GM23248 (cell line): ENCODE measurements at regions not wholly inside any gene's neighbourhood (a gene's known extent, or its start where the extent isn't known, plus 50 kb on each side); places are given as distances from the start of the nearest gene placed in this dataset.

Source experiments
- DNase-seq: peaks from one replicate; pipeline ENCODE4 v3.0.0-alpha.2; 2015
- H2AFZ ChIP-seq: fragments of 200-600 bp; sonication (generic); 2 replicates; pipeline ENCODE4 v1.6.1; 2016; ENCODE audit warnings: antibody characterized with exemption
- H3F3A ChIP-seq: fragments of 200-600 bp; sonication (generic); 2 replicates; pipeline ENCODE4 v1.6.1; 2016; ENCODE audit warnings: mild to moderate bottlenecking, antibody characterized with exemption, mixed run types; ENCODE audit not compliant: insufficient read depth
- H3K27ac ChIP-seq: fragments of 200-600 bp; sonication (generic); 2 replicates; pipeline ENCODE4 v1.5.1; 2016; ENCODE audit warnings: mild to moderate bottlenecking
- H3K27me3 ChIP-seq: fragments of 200-600 bp; sonication (generic); replicated peaks from 2 replicates; pipeline ENCODE4 v1.6.1; 2016; ENCODE audit warnings: mild to moderate bottlenecking; ENCODE audit not compliant: insufficient read depth
- H3K36me3 ChIP-seq: fragments of 200-600 bp; sonication (generic); 2 replicates; pipeline ENCODE4 v1.6.1; 2016; ENCODE audit warnings: low read depth, mild to moderate bottlenecking
- H3K4me1 ChIP-seq: fragments of 200-600 bp; sonication (generic); 2 replicates; pipeline ENCODE4 v1.6.1; 2016; ENCODE audit warnings: mild to moderate bottlenecking; ENCODE audit not compliant: insufficient read depth
- H3K4me2 ChIP-seq: fragments of 200-600 bp; sonication (generic); one replicate; pipeline ENCODE4 v1.6.1; 2016; ENCODE audit warnings: mild to moderate bottlenecking; ENCODE audit not compliant: unreplicated experiment
- H3K4me3 ChIP-seq: fragments of 200-600 bp; sonication (generic); 2 replicates; pipeline ENCODE4 v1.5.1; 2016; ENCODE audit warnings: mild to moderate bottlenecking
- H3K79me2 ChIP-seq: fragments of 200-600 bp; sonication (generic); 2 replicates; pipeline ENCODE4 v1.6.1; 2016; ENCODE audit warnings: mild to moderate bottlenecking; ENCODE audit not compliant: insufficient read depth
- H3K9ac ChIP-seq: fragments of 200-600 bp; sonication (generic); 2 replicates; pipeline ENCODE4 v1.6.1; 2016; ENCODE audit warnings: mild to moderate bottlenecking
- H3K9me2 ChIP-seq: fragments of 200-600 bp; sonication (generic); 2 replicates; pipeline ENCODE4 v1.6.1; 2016; ENCODE audit warnings: mixed run types, mild to moderate bottlenecking, moderate library complexity; ENCODE audit not compliant: insufficient read depth
- H3K9me3 ChIP-seq: fragments of 200-600 bp; sonication (generic); one replicate; pipeline ENCODE4 v1.6.1; 2017; ENCODE audit warnings: low read depth
- H4K20me1 ChIP-seq: fragments of 200-600 bp; sonication (generic); 2 replicates; pipeline ENCODE4 v1.6.0; 2016; ENCODE audit not compliant: insufficient read depth
- EZH2 ChIP-seq: fragments of 200-600 bp; sonication (generic); IDR thresholded peaks from 2 replicates; pipeline ENCODE4 v1.6.1; 2018; ENCODE audit warnings: antibody characterized with exemption, mild to moderate bottlenecking; ENCODE audit not compliant: insufficient read depth, poor library complexity, severe bottlenecking
- EZH2phosphoT487 ChIP-seq: fragments of 200-600 bp; sonication (generic); IDR thresholded peaks from 2 replicates; pipeline ENCODE4 v1.6.1; 2018; ENCODE audit warnings: antibody characterized with exemption, moderate library complexity, mild to moderate bottlenecking, low read depth; ENCODE audit not compliant: insufficient read depth
- WGBS, 2 experiments: methylation state at CpG; one replicate each; pipeline ENCODE4 v1.1.6; 2015 to 2017; ENCODE audit warnings: low lambda C conversion rate in 2 of 2, low coverage in 1 of 2; ENCODE audit errors: missing lambda C conversion rate in 2 of 2; 5-methylcytosine and 5-hydroxymethylcytosine counted together
- in situ Hi-C: fragments of 300-500 bp; cut with MboI; formaldehyde crosslinking; loops from 2 replicates; pipeline ENCODE4 v1.15.0; 2020

DNA sequence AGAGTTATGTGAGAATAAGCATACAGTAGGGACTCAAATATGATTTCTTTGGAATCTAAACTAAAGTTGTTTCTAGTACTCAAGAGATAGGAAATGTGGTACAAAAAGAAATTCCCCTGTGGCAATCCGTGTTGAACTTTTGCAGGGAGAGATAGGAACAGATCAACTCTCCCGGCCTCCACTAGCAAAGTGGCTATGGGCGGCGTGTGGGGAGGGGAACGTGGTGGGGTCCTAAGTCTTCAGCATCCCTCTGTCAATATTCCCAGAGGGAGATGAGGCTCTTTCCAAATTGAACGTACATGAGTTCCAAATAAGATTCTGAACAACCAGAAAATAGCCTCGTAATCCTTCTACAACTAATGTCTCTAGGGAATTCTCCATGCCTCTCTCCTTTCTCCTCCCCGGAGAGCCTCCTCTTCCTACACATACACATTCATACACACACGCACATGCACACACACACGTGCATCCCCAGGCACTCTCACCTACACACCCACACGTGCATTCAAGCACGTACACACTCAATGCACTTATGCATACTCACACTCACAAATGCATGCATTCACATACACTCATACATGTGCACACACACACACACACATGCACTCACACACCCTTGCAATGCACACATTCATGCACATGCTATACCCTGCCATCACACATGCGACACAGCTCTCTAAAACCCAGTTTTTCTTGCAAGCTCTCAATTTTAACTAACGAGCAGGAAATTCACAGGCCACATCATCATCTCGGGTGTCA, 244.8 kb downstream of the MAF start:
- no peaks in the 10 kb centered on the region for H3K27me3 ChIP-seq
- in situ Hi-C loops = no loop called here
- 52 to 56% methylated on average over 15 of the region's 15 CpGs for WGBS, 2 experiments
- H3K4me2 ChIP-seq = no peak overlapping the region
- no peaks in the 10 kb centered on the region for H3K9me2 ChIP-seq
- no peaks in the 10 kb centered on the region for H3K79me2 ChIP-seq
- H3K4me1 ChIP-seq = no peaks in the 10 kb centered on the region
- H3K9me3 ChIP-seq = no peaks in the 10 kb centered on the region
- no peak overlapping the region for H2AFZ ChIP-seq
- no peaks in the 10 kb centered on the region for H3K36me3 ChIP-seq
- no peaks in the 10 kb centered on the region for H4K20me1 ChIP-seq
- H3K9ac ChIP-seq = no peak overlapping the region
- no peak overlapping the region for H3K27ac ChIP-seq
- no peak overlapping the region for H3K4me3 ChIP-seq
- no peaks in the 10 kb centered on the region for H3F3A ChIP-seq
- no peak for DNase-seq
- no peak for TF ChIP-seq EZH2
- no peak for TF ChIP-seq EZH2phosphoT487

- no peak overlapping the region for H3K27ac ChIP-seq
- H3F3A ChIP-seq = no peaks in the 10 kb centered on the region
- H3K4me3 ChIP-seq = no peak overlapping the region
- TF ChIP-seq EZH2 = no peak
- TF ChIP-seq EZH2phosphoT487 = no peak
- WGBS, 2 experiments = 36 to 43% methylated on average over 7 of the region's 7 CpGs
- H4K20me1 ChIP-seq = no peaks in the 10 kb centered on the region
- no peak overlapping the region for H3K9ac ChIP-seq
- H3K79me2 ChIP-seq = no peaks in the 10 kb centered on the region
- in situ Hi-C loops = no loop called here
- H2AFZ ChIP-seq = no peak overlapping the region
- H3K36me3 ChIP-seq = no peaks in the 10 kb centered on the region
- no peak overlapping the region for H3K4me2 ChIP-seq
- no peaks in the 10 kb centered on the region for H3K9me3 ChIP-seq
- no peak for DNase-seq
- no peaks in the 10 kb centered on the region for H3K27me3 ChIP-seq
- H3K9me2 ChIP-seq = no peaks in the 10 kb centered on the region
- H3K4me1 ChIP-seq = no peaks in the 10 kb centered on the region
Measured at GRCh38 chr16:79351927-79352326, 248.6 kb downstream of the MAF start.

GRCh38 chr16:79349803-79350202, 250.7 kb downstream of the MAF start:
- H3K9me3 ChIP-seq = no peaks in the 10 kb centered on the region
- H2AFZ ChIP-seq = no peak overlapping the region
- H3K4me1 ChIP-seq = no peaks in the 10 kb centered on the region
- H4K20me1 ChIP-seq = no peaks in the 10 kb centered on the region
- H3K9ac ChIP-seq = no peak overlapping the region
- no peak overlapping the region for H3K4me2 ChIP-seq
- WGBS, 2 experiments = 46 to 57% methylated on average over 3 of the region's 3 CpGs
- no peaks in the 10 kb centered on the region for H3F3A ChIP-seq
- H3K79me2 ChIP-seq = no peaks in the 10 kb centered on the region
- no peak for DNase-seq
- in situ Hi-C loops = no loop called here
- no peak overlapping the region for H3K27ac ChIP-seq
- no peaks in the 10 kb centered on the region for H3K27me3 ChIP-seq
- no peaks in the 10 kb centered on the region for H3K9me2 ChIP-seq
- TF ChIP-seq EZH2 = no peak
- no peak for TF ChIP-seq EZH2phosphoT487
- H3K4me3 ChIP-seq = no peak overlapping the region
- no peaks in the 10 kb centered on the region for H3K36me3 ChIP-seq

GRCh38 chr16:79348521-79349306, 251.8 kb downstream of the MAF start:
- in situ Hi-C loops = no loop called here
- 44 to 46% methylated on average over 11 of the region's 11 CpGs for WGBS, 2 experiments

More at GRCh38 chr16:79348521-79349306, 251.8 kb downstream of the MAF start:
- Histone ChIP-seq H2AFZ (no peak overlapping the region), H3K79me2 (no peaks in the 10 kb centered on the region), H3K4me2 (no peak overlapping the region), H3F3A (no peaks in the 10 kb centered on the region), H3K27me3 (no peaks in the 10 kb centered on the region), H3K9ac (no peak overlapping the region), H3K4me3 (no peak overlapping the region), H3K9me2 (no peaks in the 10 kb centered on the region), H4K20me1 (no peaks in the 10 kb centered on the region), H3K27ac (no peak overlapping the region), H3K9me3 (no peaks in the 10 kb centered on the region), H3K36me3 (no peaks in the 10 kb centered on the region), H3K4me1 (no peaks in the 10 kb centered on the region)
- TF ChIP-seq EZH2 = no peak
- no peak for DNase-seq
